NCI-H2171 (cell line): ENCODE measurements at regions not wholly inside any gene's neighbourhood (a gene's known extent, or its start where the extent isn't known, plus 50 kb on each side); places are given as distances from the start of the nearest gene placed in this dataset.
"Not testable (repeated sequence)": the region's sequence is repeated elsewhere in the genome, so short reads cannot be mapped to it uniquely, and the experiment has no call there.

Source experiments
- DNase-seq: peaks from one replicate; lab custom pipeline; 2025; lab: John Stamatoyannopoulos, UW

GRCh38 chr3:110324171-110324705, 747.4 kb upstream of the NECTIN3 start:
- no peak for DNase-seq

- no peak for DNase-seq
Measured at GRCh38 chr3:110327870-110328269, 743.7 kb upstream of the NECTIN3 start.

GRCh38 chr3:110331562-110331961, 740.1 kb upstream of the NECTIN3 start:
- not testable (repeated sequence) for DNase-seq

GRCh38 chr3:110332629-110333028, 739.0 kb upstream of the NECTIN3 start:
- DNase-seq: no peak

GRCh38 chr3:110341047-110341446, 730.6 kb upstream of the NECTIN3 start:
- no peak for DNase-seq

- DNase-seq: no peak
Measured at GRCh38 chr3:110343376-110343775, 728.2 kb upstream of the NECTIN3 start.

GRCh38 chr3:110343945-110344344, 727.7 kb upstream of the NECTIN3 start:
- no peak for DNase-seq

- DNase-seq: no peak
Measured at GRCh38 chr3:110344487-110344886, 727.1 kb upstream of the NECTIN3 start.

- no peak for DNase-seq
Measured at GRCh38 chr3:110344897-110345767, 726.5 kb upstream of the NECTIN3 start.

- DNase-seq: no peak
Measured at GRCh38 chr3:110349295-110349694, 722.3 kb upstream of the NECTIN3 start.

GRCh38 chr3:110352841-110353604, 718.6 kb upstream of the NECTIN3 start:
- no peak for DNase-seq

GRCh38 chr3:110362751-110363150, 708.9 kb upstream of the NECTIN3 start:
- DNase-seq: no peak

GRCh38 chr3:110367289-110367688, 704.3 kb upstream of the NECTIN3 start:
- DNase-seq: not testable (repeated sequence)

- DNase-seq: no peak
Measured at GRCh38 chr3:110375751-110376518, 695.7 kb upstream of the NECTIN3 start.

- DNase-seq: no peak
Measured at GRCh38 chr3:110378481-110378880, 693.1 kb upstream of the NECTIN3 start.

GRCh38 chr3:110381992-110382391, 689.6 kb upstream of the NECTIN3 start:
- no peak for DNase-seq

GRCh38 chr3:110383356-110383755, 688.3 kb upstream of the NECTIN3 start:
- no peak for DNase-seq

- DNase-seq: no peak
Measured at GRCh38 chr3:110384601-110385000, 687.0 kb upstream of the NECTIN3 start.

- no peak for DNase-seq
Measured at GRCh38 chr3:110389005-110389404, 682.6 kb upstream of the NECTIN3 start.

- DNase-seq: no peak
Measured at GRCh38 chr3:110390372-110390771, 681.2 kb upstream of the NECTIN3 start.

- DNase-seq: no peak
Measured at GRCh38 chr3:110391042-110391441, 680.6 kb upstream of the NECTIN3 start.
